Myocyte (in vitro differentiated cells): ENCODE measurements at regions not wholly inside any gene's neighbourhood (a gene's known extent, or its start where the extent isn't known, plus 50 kb on each side); places are given as distances from the start of the nearest gene placed in this dataset.
A peak's percentile ranks its signal among the peaks of the same experiment; 100 is the strongest.
"Not testable (repeated sequence)": the region's sequence is repeated elsewhere in the genome, so short reads cannot be mapped to it uniquely, and the experiment has no call there.

ENCODE experiments used
- DNase-seq: peaks from one replicate; pipeline ENCODE4 v3.0.0-alpha.2; 2012; ENCODE audit warnings: low read depth

DNA sequence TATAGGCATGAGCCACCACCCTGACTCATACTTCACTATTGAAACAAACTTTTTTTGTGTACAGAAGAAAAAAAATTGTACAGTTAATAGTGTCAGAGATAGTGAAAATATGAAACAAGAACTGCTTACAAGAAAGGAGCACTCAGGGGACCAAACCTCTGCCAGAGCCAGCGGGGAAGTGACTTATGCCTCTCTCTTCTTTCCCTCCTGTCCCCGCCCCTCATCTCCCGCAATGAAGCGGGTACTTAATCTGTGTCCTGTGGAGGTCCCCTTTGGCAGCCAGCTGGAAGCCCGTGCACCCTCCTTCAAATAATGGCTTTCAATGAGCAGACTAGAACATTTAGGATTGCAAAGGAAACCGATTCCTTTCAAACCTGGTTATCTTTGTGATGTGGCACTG, 51.5 kb downstream of the PPIAL4A start:
- DNase-seq: not testable (repeated sequence)

DNA sequence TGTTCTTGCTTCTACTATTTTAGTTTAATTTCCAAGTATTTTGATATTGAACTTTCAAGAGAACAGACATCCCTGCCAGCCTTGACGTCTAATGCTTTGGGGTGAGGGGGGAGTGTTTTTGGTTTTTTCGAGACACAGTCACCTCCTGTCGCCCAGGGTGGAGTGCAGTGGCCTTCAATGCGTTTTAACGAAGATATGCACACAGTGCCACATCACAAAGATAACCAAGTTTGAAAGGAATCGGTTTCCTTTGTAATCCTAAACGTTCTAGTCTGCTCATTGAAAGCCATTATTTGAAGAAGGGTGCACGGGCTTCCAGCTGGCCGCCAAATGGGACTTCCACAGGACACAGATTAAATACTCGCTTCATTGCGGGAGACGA, 52.3 kb downstream of the PPIAL4A start:
- DNase-seq: not testable (repeated sequence)

DNA sequence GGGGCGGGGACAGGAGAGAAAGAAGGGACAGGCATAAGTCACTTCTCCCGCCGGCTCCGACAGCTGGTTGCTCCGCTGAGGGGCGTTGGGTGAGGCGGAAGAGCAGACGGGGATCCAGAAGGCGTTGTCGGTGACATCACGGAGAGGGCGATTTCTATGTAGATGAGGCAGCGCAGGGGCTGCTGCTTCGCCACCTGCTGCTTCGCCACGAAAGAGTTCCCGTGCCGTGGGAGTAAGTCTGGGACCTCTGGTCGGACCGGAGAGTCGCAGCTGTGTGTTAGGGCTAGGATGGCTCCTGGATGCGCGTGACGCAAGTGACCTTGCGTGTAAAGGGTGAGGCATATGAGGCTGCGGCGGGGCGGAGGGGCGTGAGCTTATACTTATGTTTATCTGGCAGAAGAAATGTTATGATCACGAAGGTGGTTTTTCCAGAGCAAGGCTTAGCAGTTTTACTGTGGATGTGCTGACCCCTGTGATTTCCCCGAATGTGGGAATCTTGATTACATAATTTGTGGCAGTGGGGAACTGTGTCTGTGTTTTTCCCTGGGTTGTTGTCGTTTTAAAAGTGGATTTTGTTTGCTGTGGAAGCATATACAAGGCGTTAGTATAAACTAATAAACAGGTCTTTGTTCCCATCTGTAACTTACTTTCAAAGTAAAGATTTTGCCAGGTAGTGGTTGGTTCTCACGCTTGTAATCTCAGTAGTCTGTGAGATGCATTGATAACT, 52.8 kb downstream of the PPIAL4A start:
- DNase-seq: peak; percentile 44

DNA sequence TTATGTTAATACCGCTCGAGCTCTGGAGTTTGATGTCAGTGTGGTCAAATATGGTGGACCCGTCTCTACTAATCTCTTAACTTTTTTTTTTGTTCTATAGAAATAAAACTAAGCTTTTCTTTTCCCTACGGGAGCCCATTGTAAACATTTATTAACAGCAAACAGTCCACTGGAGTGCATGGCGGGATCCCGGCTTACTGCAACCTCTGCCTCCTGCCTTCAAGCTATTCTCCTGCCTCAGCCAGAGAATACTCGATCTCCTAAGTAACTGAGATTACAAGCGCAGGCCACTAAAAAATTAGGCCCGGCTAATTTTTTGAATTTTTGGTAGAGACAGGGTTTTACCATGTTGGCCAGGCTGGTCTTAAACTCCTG, 53.4 kb downstream of the PPIAL4A start:
- not testable (repeated sequence) for DNase-seq

DNA sequence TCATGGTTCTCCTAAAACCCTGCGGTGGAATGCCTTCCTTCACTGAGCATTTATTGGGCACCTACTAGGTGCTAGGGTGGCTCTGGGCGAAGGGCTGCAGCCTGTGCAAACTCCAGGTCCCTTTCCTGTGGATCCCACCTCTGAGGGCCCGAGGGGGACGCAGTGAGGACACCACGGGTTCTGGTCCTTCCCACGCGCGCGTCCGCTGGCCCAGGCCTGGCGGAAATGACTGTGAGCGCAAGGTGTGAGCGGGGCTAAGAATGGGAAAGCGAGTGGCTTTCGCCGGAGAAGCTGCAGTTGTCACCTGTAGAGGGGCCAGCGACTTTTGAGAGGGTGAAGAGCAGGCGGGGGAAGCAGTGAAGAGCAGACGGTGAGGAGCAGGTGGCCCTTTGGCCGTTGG, 55.1 kb downstream of the PPIAL4A start:
- not testable (repeated sequence) for DNase-seq

DNA sequence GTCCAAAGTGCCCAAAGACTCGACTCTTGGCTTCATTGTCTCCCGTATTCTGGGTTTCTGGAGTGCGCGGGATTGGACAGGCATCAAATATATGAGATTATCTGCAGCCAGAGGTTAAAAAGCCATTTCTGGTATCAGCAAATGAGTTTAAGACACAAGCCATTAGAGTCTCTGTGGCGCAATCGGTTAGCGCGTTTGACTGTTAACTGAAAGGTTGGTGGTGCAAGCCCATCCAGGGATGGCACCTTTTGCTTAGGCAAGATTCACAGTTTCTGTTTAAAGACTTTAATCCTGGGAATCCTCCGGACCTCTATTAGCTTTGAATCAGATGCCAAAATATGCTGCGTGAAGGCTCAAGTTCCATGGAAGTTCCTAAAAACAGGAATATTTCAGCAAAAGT, 55.6 kb downstream of the PPIAL4A start:
- DNase-seq: not testable (repeated sequence)

DNA sequence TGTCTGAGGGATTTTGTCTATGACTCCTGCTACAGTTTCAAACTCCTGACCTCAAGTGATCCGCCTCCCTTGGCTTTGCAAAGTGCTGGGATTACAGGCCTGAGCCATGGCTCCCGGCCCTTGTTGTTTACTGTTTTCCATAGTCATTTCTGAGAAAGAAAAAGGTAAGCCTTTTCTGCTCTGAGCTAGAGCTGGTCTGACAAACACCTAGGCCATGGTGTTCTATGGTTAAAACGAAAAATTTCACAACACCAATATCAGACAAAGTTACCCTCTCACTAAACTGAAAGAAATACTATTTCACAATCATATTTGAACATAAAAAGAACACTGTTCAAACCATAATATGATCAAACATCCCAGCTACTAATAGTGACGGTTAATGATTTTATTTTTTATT, 57.5 kb downstream of the PPIAL4A start:
- not testable (repeated sequence) for DNase-seq

DNA sequence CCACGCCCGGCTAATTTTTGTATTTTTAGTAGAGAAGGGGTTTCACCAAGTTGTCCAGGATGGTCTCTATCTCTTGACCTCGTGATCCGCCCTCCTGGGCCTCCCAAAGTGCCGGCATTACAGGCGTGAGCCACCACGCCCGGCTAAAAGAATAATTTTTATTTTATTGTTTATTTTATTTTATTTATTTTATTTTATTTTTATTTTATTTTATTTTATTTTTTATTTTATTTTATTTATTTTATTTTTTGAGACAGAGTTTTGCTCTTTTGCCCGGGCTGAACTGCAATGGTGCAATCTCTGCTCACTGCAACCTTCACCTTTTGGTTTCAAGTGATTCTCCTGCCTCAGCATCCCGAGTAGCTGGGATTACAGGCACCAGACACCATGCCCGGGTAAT, 60.2 kb downstream of the PPIAL4A start:
- DNase-seq: not testable (repeated sequence)

DNA sequence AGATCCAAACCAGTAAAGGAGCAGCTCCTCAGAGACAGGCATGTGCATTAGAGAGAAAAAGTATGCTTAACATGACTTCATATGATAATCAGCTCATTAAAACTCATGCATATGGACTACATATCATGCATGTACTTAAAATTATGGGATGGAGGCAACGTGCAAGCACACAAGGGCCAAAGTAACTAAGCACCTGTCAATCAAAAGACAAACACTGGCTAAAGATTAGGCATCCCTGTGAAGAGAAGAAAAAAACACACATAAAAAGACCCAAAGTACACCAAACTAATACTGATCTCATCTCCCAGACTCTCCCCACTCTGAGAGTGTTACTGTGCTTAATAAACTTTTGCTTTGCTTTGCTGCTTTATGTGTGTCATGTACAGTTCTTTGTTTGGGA, 61.1 kb downstream of the PPIAL4A start:
- DNase-seq: not testable (repeated sequence)

DNA sequence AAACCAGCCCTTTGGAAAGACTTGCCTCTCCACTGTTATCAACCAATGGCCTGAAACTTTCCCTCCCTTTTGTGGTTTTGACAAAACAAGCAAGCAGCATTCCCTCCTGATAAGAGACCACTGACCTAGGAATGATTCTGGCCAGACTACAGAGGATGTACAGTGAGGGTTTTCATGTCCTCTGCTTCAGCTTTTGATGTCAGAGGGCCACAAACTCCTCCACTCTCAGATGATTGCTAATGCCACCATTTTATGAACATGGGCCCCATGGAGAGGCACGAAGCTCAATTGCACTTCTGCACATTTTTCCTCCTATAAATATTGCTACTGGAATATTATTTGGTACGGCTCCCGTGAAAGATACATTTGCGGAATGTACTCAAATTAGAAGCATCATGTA, 61.5 kb downstream of the PPIAL4A start:
- DNase-seq: not testable (repeated sequence)

DNA sequence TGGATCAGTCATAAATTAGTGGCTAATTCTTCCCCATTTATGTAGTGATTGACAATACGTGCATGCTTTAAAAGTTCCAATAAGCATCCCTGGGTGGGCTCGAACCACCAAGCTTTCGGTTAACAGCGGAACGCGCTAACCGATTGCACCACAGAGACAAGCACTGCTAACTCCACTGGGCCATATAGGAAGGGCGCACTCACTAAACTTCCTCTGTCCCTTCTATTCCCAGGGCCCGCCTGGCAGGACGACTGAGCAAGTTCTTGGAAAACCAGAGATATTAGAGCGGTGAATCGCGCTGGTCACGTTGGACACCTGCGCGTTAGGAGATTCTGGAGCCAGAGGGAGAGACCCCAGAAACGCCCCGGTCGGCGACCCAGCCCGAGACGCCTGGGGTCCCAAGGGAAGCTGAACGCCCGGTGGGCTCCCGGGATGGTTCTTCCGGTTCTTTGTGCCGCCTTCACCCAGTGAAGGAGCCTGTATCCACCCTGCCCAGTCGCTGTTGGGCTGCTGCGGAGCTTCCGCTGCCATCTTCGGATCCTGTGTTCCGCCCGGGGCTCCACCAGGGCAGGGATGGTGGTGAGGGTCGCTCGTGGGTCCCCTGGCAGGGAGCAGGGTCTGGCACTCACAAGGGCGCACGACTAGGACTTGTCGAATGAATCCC, 62.8 kb downstream of the PPIAL4A start:
- DNase-seq: not testable (repeated sequence)

DNA sequence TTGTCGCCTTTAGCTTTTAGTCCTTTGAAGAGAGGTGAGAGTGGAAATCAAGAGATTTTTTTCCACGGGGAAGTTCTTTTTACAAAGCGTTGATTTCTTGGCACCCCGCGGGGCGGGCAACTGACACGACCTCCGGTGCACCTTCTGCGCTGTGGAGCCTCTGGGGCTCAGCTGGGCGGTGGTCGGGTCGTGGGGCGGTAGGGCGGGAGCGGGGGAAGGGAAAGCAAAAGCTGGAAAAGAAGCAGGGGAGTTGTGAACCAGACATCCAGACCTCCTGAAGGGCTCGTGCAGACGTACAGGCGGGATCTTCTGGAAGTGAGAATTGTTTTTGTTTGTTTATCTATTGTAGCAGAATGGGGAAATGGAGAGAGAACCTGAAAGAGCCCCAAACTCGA, 63.3 kb downstream of the PPIAL4A start:
- DNase-seq: not testable (repeated sequence)

DNA sequence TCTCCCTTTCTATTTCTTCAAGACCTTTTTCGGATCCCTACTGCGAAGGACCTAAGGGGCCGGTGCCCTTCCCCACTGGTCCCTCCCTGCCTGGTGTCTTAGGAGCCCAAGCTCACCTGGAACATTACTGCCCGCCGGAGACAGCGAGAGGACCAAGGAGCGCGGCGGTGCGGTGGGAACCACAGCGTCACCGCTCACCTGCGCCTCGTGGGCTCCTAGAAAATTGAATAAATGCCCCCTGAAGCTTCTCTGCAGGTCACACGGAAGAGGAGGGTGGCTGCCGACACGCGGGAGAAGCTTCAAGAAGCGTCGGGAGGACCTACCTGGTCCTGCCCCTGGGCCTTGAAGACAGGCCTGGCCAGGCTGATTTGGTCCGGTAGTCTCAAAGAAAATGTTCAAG, 65.2 kb downstream of the PPIAL4A start:
- DNase-seq: no peak

DNA sequence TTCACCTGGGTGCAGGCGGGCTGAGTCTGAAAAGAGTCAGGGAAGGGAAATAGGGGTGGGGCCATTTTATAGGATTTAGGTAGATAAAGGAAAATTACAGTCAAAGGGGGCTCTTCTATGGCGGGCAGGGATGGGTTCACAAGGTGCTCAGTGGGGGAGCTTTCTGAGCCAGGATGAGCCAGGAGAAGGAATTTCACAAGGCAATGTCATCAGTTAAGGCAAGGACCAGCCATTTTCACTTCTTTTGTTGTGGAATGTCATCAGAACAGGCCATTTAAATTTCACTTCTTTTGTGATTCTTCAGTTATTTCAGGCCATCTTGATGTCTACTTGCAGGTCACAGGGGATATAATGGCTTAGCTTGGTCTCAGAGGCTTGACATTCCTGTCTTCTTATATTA, 66.4 kb downstream of the PPIAL4A start:
- not testable (repeated sequence) for DNase-seq

DNA sequence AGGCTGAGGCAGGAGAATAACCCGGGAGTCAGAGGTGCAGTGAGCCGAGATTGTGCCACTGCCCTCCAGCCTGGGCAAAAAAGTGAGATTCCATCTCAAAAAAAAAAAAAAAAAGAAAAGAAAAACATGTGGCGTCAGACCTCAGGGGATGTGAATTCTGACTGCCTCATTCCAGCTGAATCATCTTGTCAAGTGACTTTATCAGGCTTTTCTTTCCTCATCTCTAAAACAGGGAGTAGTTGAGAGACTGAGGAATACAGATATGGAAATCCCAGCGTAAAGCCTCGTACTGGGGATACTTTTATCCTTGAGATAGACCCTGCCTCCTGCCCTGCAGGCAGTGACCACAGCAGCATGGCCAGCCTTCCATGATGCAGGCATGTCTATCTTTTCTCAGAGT, 76.4 kb downstream of the PPIAL4A start:
- DNase-seq: not testable (repeated sequence)

DNA sequence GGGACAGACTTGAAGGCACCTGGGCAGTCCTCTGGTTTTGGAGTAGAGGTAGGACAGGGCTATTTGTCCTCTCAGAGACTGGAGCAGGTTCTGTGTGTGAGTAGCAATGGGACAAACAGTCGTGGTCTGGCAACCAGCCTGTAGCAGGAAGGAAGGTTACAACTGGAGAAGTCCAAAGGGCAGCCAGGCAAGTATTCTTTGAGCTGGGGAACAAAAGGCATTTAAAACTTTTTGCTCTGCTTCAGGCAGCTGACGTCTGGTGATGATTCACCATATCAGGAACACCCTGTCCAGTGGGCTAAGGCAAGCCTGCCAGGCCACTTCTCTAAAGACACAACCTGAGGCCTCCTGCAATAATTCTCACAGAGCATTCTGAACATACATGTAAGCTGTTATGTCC, 83.3 kb downstream of the PPIAL4A start:
- peak; percentile 59 for DNase-seq

DNA sequence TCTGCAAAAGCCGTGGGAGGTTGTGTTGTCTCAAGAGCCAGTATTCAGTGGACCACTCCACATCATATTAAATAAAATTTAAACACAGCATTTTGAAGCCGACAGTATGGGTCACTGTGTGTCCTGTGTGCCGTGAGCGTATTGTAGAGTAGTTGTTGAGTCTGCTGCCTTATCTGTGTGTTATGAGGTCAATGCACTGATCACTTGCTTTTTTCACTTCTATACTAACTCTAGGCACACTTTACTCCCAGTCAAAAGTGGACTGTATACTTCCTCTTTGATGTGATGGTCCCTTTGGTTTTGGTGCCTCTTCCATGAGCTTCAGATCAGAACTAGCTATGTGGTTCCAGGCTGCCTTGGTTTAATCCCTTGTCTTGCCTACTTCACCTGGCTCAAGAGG, 84.3 kb downstream of the PPIAL4A start:
- DNase-seq: not testable (repeated sequence)

DNA sequence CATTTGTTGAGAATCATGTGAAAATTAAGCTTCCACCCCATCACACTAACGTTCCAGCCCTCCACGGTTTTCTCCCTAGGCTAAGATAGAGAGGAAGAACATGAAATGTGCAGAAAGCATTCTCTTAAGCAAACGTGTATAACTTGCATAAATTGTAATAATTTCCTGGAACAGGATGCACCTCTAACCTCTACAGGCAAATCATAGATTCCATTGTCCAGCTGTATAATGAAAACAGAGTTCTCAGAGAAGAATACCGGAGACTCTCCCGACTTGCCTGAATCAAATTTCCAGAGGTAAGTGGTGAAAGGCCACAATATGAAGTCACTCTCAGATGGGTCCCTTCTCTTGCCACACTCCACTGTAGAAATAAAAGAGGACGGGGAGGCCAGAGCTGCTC, 87.7 kb downstream of the PPIAL4A start:
- DNase-seq: not testable (repeated sequence)

DNA sequence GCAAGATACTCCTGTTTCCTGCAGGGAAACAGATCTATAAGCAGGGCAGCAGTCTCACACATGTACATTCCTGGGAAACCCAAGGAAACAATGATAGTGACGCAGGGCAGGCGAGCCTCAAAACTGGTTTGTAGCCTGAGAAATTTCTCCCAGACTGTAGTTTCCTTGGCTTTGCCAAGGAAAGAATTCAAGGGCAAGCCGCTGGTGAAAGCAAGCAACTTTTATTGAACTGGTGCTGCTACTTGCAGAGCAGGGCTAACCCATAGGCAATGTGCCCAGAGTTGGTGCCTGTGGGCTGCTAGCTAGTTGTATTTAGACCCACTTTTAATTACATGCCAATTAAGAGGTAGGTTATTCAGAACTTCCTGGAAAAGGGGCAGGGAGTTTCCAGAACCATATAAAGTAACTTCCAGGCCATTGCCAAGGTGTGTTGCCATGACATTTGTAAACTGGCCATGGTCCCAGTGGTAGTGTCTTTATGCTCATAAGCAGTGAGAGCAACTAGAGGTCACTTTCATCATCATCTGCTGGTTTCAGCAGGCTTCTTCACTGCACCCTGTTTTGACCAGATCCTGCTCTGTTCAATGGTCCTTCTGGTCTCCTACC, 92.0 kb downstream of the PPIAL4A start:
- DNase-seq: not testable (repeated sequence)

DNA sequence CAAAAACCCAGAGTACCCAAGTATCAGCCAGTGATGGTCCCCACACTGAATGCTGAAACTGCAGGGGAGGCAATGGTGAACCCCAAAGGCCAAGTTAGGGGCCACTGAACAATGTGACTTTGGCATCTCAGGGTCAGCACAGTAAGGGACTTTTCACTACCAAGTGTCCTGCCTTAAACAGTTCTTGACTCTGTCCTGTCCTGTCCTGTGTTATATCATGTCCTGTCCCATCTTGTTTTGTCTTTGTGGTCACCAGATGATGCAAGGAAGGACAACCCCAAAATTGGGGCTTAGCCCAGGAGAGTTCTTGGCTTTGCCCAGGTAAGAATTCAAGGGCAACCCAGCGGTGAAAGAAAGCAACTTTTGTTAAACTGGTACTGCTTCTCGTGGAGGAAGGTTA, 105.0 kb downstream of the PPIAL4A start:
- not testable (repeated sequence) for DNase-seq

DNA sequence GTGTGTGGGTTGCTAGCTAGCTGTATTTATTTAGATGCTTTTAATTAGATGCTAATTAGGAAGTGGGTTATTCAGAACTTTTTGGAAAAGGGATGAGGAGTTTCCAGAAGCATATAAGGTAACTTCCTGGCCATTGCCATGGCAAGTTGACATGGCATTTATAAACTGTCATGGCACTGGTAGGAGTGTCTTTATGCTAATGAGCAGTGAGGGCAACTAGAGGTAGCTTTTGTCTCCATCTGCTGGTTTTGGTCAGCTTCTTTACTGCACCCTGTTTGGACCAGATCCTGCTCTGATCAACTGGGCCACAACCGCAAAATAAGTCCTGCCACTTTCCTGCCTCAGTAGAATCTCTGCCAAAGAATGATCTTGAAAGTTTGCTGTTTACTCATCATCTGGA, 105.5 kb downstream of the PPIAL4A start:
- DNase-seq: not testable (repeated sequence)

DNA sequence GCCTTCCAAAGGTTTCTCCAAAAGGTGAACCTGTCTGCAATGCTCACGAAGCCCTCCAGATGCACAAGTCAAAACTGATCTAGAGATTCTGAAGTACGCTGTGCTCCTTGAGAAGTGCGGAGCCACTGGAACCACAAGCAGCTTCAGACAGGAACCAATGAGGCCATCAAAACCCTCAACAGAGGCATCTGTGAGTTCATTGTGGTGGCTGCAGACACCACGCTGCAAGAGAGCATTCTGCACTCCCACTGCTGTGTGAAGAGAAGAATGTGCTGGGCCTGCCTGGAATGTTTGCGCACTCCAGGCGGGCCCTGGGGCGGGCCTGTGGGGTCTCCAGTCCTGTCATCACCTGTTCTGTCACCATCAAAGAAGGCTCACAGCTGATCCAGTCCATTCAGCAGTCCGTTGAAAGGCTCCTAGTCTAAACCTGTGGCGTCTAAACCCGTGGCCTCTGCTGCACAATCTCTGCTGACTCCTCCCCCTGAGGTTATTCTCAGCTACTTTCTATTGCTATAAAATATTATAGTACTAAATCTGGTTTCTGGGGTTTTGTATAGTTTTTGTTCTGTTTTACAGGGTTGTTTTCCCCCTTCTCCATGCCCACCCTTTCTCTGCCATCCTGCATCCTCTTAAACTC, 111.6 kb downstream of the PPIAL4A start:
- not testable (repeated sequence) for DNase-seq
